ENCODE measurements at regions not wholly inside any gene's neighbourhood (a gene's known extent, or its start where the extent isn't known, plus 50 kb on each side); places are given as distances from the start of the nearest gene placed in this dataset.

DNA sequence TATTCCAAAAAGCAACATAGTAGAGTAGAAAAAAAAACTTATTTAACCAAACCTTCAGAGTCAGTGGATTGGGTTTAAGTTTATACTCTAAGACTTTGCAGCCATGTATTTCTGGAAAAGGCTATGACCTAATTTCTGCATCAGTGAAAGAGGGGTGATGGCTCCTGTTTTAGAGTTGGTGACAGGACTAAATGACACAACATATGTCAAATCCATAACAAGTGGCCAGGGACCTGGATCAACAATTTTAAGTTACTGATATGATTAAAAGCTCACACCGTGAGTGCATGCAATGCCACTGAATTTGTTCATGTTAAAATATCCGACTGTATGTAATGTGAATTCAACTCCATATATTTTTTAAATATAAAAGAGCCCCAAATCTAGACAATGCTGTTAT lies 390.6 kb downstream of the TNS3 start:
- no peak for DNase-seq (ENCODE audit: low spot score)
- no peak for TF ChIP-seq CTCF (IDR thresholded peaks at IDR 0.05; ENCODE audit: extremely low read depth, missing control alignments)

GRCh38 chr7:47190462-47190861 lies 391.4 kb downstream of the TNS3 start:
- no peak for TF ChIP-seq CTCF (IDR thresholded peaks at IDR 0.05; ENCODE audit: extremely low read depth, missing control alignments)
- DNase-seq (ENCODE audit: low spot score): no peak

GRCh38 chr7:47188653-47189315 lies 393.1 kb downstream of the TNS3 start:
- DNase-seq (ENCODE audit: low spot score): no peak

GRCh38 chr7:47188136-47188535 lies 393.8 kb downstream of the TNS3 start:
- no peak for TF ChIP-seq CTCF (IDR thresholded peaks at IDR 0.05; ENCODE audit: extremely low read depth, missing control alignments)

More at GRCh38 chr7:47188653-47189315, 393.1 kb downstream of the TNS3 start:
- no peak for TF ChIP-seq CTCF (IDR thresholded peaks at IDR 0.05; ENCODE audit: extremely low read depth, missing control alignments)

GRCh38 chr7:47186316-47186715 lies 395.6 kb downstream of the TNS3 start:
- DNase-seq (ENCODE audit: low spot score): peak; percentile 14
- TF ChIP-seq CTCF (IDR thresholded peaks at IDR 0.05; ENCODE audit: extremely low read depth, missing control alignments): no peak

More at GRCh38 chr7:47188136-47188535, 393.8 kb downstream of the TNS3 start:
- no peak for DNase-seq (ENCODE audit: low spot score)

DNA sequence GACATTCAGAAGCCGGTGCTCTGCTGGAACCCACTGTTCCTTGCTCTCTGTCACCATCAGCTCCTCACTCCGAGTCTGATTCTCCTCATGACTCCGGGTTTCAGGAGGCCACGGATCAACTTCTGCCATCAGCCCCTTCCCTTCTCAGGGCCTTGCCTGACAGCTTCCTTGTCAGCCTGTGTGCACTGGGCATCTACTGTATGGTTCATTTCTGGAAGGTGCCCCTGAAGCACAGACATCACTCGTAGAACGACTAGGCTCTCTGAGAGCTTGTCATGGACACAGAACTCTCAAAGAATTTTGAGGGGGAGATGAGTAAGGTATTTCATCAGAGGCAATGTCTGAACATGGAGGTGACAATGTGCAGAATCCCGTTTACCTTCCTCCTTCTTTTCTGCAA lies 396.1 kb downstream of the TNS3 start:
- no peak for TF ChIP-seq CTCF (IDR thresholded peaks at IDR 0.05; ENCODE audit: extremely low read depth, missing control alignments)
- DNase-seq (ENCODE audit: low spot score): no peak

GRCh38 chr7:47185170-47185569 lies 396.7 kb downstream of the TNS3 start:
- TF ChIP-seq CTCF (IDR thresholded peaks at IDR 0.05; ENCODE audit: extremely low read depth, missing control alignments): no peak
- no peak for DNase-seq (ENCODE audit: low spot score)
